Activated CD4-positive, alpha-beta T cell treated with anti-CD3 and anti-CD28 coated beads, Interleukin-2, amount 10 ng/mL, durations not matched to agents 24 days and 14 days (primary cell): ENCODE measurements at regions not wholly inside any gene's neighbourhood (a gene's known extent, or its start where the extent isn't known, plus 50 kb on each side); places are given as distances from the start of the nearest gene placed in this dataset.
"Not testable (repeated sequence)": the region's sequence is repeated elsewhere in the genome, so short reads cannot be mapped to it uniquely, and the experiment has no call there.

ENCODE experiments used
- DNase-seq: peaks from one replicate; pipeline ENCODE4 v3.0.0; 2022
- H3K27ac Mint-ChIP-seq: one replicate; pipeline ENCODE4 v1.8.0; 2022; ENCODE audit warnings: mild to moderate bottlenecking, mixed read lengths
- H3K27me3 Mint-ChIP-seq: one replicate; pipeline ENCODE4 v1.8.0; 2022; ENCODE audit warnings: mixed read lengths
- H3K36me3 Mint-ChIP-seq: one replicate; pipeline ENCODE4 v1.8.0; 2022; ENCODE audit warnings: low read depth, mild to moderate bottlenecking, mixed read lengths
- H3K4me1 Mint-ChIP-seq: one replicate; pipeline ENCODE4 v1.8.0; 2021; ENCODE audit warnings: mixed read lengths
- H3K4me3 Mint-ChIP-seq: one replicate; pipeline ENCODE4 v1.8.0; 2022; ENCODE audit warnings: mild to moderate bottlenecking, moderate library complexity, mixed read lengths
- H3K9me3 Mint-ChIP-seq: one replicate; pipeline ENCODE4 v1.8.0; 2021; ENCODE audit warnings: mixed read lengths
- intact Hi-C: fragments of 100-400 bp; cut with micrococcal nuclease; formaldehyde crosslinking; loops from one replicate; pipeline ENCODE4 v1.15.1; 2023

GRCh38 chr21:9572782-9573181 is 948.6 kb upstream of the TPTE start:
- H3K4me1 Mint-ChIP-seq, H3K4me3 Mint-ChIP-seq, H3K27me3 Mint-ChIP-seq, H3K9me3 Mint-ChIP-seq, H3K36me3 Mint-ChIP-seq, H3K27ac Mint-ChIP-seq, DNase-seq, intact Hi-C loops: not testable (repeated sequence)

GRCh38 chr21:9573528-9573927 is 947.9 kb upstream of the TPTE start:
- DNase-seq, H3K9me3 Mint-ChIP-seq, H3K4me3 Mint-ChIP-seq, H3K27ac Mint-ChIP-seq, H3K4me1 Mint-ChIP-seq, H3K36me3 Mint-ChIP-seq, H3K27me3 Mint-ChIP-seq, intact Hi-C loops: not testable (repeated sequence)

DNA sequence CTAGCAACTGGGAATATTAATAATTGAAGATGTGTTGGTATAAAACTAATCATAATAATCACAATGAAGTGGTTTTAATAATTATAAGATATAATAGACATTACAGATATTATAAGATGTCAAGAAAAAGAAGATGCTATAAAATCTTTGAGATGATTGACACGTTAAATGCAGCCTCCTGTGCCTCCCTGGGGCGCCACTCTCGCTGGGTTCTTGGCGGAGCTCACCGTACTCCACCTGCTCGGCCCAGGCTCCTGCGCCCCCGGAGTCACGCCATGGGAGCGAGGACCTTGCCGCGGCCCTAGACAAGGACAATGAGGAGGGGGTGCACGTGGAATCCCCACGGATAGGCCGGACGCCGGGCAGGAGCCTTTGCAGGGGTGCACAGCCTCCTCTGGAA is 942.1 kb upstream of the TPTE start:
- H3K27me3 Mint-ChIP-seq, H3K36me3 Mint-ChIP-seq, DNase-seq, H3K9me3 Mint-ChIP-seq, intact Hi-C loops, H3K4me3 Mint-ChIP-seq, H3K27ac Mint-ChIP-seq, H3K4me1 Mint-ChIP-seq: not testable (repeated sequence)

DNA sequence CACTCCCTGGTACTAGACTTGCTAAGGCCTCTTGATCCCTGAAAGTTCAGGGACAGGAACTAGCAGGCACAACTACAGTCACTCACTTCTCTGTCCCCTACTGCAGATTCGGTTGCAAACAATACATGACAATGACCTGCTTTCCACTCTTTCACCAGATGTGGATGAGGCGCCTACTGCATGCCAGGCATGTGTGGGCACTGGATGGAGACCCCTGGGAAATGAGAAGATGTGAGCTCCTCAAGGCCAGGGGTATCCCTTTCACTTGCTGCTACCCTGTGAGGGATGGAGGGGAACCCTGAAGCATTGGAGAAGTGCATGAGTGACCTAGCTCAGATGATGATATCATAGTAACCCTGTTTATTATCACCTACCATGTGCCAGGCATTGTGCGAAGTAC is 933.4 kb upstream of the TPTE start:
- H3K4me1 Mint-ChIP-seq, H3K27ac Mint-ChIP-seq, H3K9me3 Mint-ChIP-seq, H3K4me3 Mint-ChIP-seq, intact Hi-C loops, DNase-seq, H3K36me3 Mint-ChIP-seq, H3K27me3 Mint-ChIP-seq: not testable (repeated sequence)

DNA sequence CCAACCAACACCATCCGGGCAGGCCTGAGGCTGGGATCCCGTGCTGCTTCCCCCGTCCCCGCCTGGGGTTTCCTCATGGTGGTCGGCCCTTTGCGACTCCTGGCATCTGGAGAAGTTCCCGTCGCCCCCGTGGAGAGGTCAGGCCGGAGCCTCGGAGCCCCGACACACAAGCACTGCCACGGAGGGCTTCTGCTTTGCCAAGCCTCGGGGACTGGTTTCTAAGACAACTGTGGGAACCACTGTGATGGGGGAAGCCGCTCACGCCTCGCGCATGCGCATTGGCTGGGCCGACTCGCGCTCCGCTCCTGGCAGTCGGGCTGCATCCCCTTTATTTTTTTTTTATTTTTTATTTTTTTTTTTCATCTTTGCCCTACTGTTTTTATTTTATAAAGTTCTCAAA is 928.8 kb upstream of the TPTE start:
- H3K27me3 Mint-ChIP-seq, H3K4me3 Mint-ChIP-seq, intact Hi-C loops, H3K4me1 Mint-ChIP-seq, H3K36me3 Mint-ChIP-seq, H3K9me3 Mint-ChIP-seq, DNase-seq, H3K27ac Mint-ChIP-seq: not testable (repeated sequence)

- intact Hi-C loops, H3K36me3 Mint-ChIP-seq, H3K9me3 Mint-ChIP-seq, H3K27me3 Mint-ChIP-seq, H3K4me1 Mint-ChIP-seq, DNase-seq, H3K27ac Mint-ChIP-seq, H3K4me3 Mint-ChIP-seq: not testable (repeated sequence)
Observed at GRCh38 chr21:9593646-9594045, 927.7 kb upstream of the TPTE start.

DNA sequence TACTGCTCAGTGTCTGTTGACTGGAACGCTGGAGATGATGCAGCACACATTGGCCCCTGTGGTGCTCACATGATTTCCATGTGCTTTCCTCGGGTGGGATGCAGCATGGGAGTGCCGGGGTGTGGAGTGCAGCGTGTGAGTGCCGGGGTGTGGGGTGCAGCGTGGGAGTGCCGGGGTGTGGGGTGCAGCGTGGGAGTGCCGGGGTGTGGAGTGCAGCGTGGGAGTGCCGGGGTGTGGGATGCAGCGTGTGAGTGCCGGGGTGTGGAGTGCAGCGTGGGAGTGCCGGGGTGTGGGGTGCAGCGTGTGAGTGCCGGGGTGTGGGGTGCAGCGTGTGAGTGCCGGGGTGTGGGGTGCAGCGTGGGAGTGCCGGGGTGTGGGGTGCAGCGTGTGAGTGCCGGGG is 907.4 kb upstream of the TPTE start:
- H3K36me3 Mint-ChIP-seq, H3K4me1 Mint-ChIP-seq, H3K27me3 Mint-ChIP-seq, intact Hi-C loops, H3K9me3 Mint-ChIP-seq, H3K27ac Mint-ChIP-seq, DNase-seq, H3K4me3 Mint-ChIP-seq: not testable (repeated sequence)

GRCh38 chr21:9621121-9621793 is 900.1 kb upstream of the TPTE start:
- H3K4me3 Mint-ChIP-seq, intact Hi-C loops, H3K4me1 Mint-ChIP-seq, H3K27ac Mint-ChIP-seq, H3K9me3 Mint-ChIP-seq, H3K36me3 Mint-ChIP-seq, DNase-seq, H3K27me3 Mint-ChIP-seq: not testable (repeated sequence)

DNA sequence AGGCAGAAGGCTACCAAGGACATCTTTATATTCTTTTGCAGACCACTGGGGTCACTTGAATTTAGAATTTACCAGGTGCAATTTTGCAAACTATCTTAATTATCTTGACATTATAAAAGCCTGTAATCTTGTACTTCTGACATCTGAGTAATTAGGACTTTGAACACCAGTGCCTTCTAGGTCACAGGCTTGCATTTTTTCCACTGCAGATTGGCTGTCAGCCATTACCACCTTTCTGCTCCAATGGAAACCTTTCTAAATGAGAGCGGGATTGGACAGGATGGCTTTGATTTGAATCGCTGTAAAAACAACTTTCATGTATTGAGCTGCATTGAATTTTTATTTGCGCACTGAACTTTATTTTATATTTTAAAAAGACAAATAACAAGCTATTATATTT is 893.3 kb upstream of the TPTE start:
- H3K9me3 Mint-ChIP-seq, H3K27ac Mint-ChIP-seq, H3K4me1 Mint-ChIP-seq, H3K36me3 Mint-ChIP-seq, H3K27me3 Mint-ChIP-seq, H3K4me3 Mint-ChIP-seq, DNase-seq, intact Hi-C loops: not testable (repeated sequence)

GRCh38 chr21:9647409-9647808 is 874.0 kb upstream of the TPTE start:
- H3K27me3 Mint-ChIP-seq, H3K36me3 Mint-ChIP-seq, H3K27ac Mint-ChIP-seq, intact Hi-C loops, DNase-seq, H3K4me3 Mint-ChIP-seq, H3K4me1 Mint-ChIP-seq: not testable (repeated sequence)
- peaks cover 15% of the 10 kb centered on the region for H3K9me3 Mint-ChIP-seq

DNA sequence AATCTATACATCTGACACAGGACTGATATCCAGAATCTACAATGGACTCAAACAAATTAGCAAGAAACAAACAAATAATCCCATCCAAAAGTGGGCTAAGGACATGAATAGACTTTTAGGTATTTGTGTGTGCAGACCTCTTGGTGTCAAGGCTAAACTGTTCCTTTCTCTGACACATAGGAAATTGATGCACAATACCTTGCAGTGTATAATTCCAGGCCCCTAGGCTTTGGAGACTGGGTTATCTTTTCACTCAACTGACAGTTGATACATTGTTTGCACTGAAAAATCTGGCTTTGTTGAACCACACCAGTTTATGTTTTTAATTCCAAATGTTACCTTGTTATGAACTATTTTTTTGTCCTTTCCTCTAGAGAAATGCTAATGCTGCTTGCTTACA is 873.1 kb upstream of the TPTE start:
- not testable (repeated sequence) for DNase-seq

DNA sequence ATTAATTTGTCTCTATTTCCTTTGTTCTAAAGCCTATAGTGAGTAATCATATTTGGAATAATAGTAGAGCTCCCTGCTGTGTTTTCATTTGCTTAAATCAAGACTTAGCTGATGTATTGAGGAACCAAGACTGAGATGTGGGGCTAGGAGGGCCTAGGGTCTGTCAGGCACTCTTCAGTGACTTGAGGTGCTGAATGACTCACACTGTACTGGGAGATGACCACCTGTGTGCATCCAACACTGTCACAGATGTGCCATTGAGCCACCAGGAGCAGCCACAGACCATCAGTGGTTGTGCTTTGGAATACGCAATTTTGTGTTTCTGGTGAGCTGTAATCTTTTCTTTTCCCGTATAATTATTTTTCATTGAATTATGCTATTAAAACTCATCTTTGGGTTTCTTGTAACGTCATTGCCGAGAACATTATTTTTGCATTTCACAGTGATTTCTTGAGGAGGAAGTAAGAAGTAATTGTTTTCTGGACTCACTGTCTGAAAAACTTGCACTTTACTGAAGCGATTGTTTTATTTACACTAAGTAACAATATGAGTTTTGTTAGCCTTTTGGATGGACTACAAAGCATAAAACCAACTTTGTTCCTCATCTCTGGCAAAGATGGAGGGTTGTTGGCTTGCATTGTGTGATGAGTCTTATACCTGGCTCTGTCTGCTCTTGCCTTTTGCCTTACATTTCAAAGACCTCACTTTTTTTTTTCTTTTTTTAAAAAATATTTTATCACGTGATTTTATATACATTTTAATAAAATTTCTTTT is 872.2 kb upstream of the TPTE start:
- H3K4me1 Mint-ChIP-seq, H3K27ac Mint-ChIP-seq, DNase-seq, H3K27me3 Mint-ChIP-seq, H3K4me3 Mint-ChIP-seq, H3K36me3 Mint-ChIP-seq, intact Hi-C loops: not testable (repeated sequence)
- peaks cover 19% of the 10 kb centered on the region for H3K9me3 Mint-ChIP-seq

More for the DNA sequence above, 873.1 kb upstream of the TPTE start:
- H3K27me3 Mint-ChIP-seq, H3K36me3 Mint-ChIP-seq, H3K27ac Mint-ChIP-seq, H3K4me3 Mint-ChIP-seq, intact Hi-C loops, H3K4me1 Mint-ChIP-seq: not testable (repeated sequence)
- peaks cover 19% of the 10 kb centered on the region for H3K9me3 Mint-ChIP-seq

- H3K36me3 Mint-ChIP-seq, H3K4me1 Mint-ChIP-seq, H3K27me3 Mint-ChIP-seq, H3K4me3 Mint-ChIP-seq, H3K27ac Mint-ChIP-seq, intact Hi-C loops, DNase-seq: not testable (repeated sequence)
- peaks cover 28% of the 10 kb centered on the region for H3K9me3 Mint-ChIP-seq
Observed at GRCh38 chr21:9652819-9653218, 868.6 kb upstream of the TPTE start.

- H3K4me3 Mint-ChIP-seq, H3K4me1 Mint-ChIP-seq, H3K27me3 Mint-ChIP-seq, DNase-seq, H3K27ac Mint-ChIP-seq, intact Hi-C loops, H3K36me3 Mint-ChIP-seq: not testable (repeated sequence)
- H3K9me3 Mint-ChIP-seq: peaks cover 23% of the 10 kb centered on the region
Observed at GRCh38 chr21:9655221-9655620, 866.2 kb upstream of the TPTE start.

- intact Hi-C loops, H3K36me3 Mint-ChIP-seq: not testable (repeated sequence)
Observed at GRCh38 chr21:9656455-9656854, 864.9 kb upstream of the TPTE start.

More at GRCh38 chr21:9656455-9656854, 864.9 kb upstream of the TPTE start:
- not testable (repeated sequence) for H3K4me1 Mint-ChIP-seq, H3K27ac Mint-ChIP-seq, H3K4me3 Mint-ChIP-seq, H3K27me3 Mint-ChIP-seq
- peaks cover 19% of the 10 kb centered on the region for H3K9me3 Mint-ChIP-seq
- peak; percentile 45 for DNase-seq
